H9 (cell line): ENCODE measurements at regions not wholly inside any gene's neighbourhood (a gene's known extent, or its start where the extent isn't known, plus 50 kb on each side); places are given as distances from the start of the nearest gene placed in this dataset.

Experiments used
- DNase-seq: peaks from one replicate; pipeline ENCODE4 v3.0.0-alpha.2; 2017
- H2AFZ ChIP-seq: one replicate; pipeline ENCODE4 v1.6.1; 2013; ENCODE audit warnings: mild to moderate bottlenecking, low read length, control low read depth, moderate library complexity
- H2AK5ac ChIP-seq: 2 replicates; pipeline ENCODE4 v1.6.1; 2013; ENCODE audit warnings: low read length, control low read depth, mixed read lengths; ENCODE audit not compliant: insufficient read length
- H2BK120ac ChIP-seq: one replicate; pipeline ENCODE4 v1.6.1; 2013; ENCODE audit warnings: low read depth, mild to moderate bottlenecking, low read length, control low read depth, inconsistent platforms; ENCODE audit not compliant: poor library complexity, severe bottlenecking
- H2BK12ac ChIP-seq: 2 replicates; pipeline ENCODE4 v1.6.1; 2013; ENCODE audit warnings: low read length, control low read depth, mixed read lengths, low read depth; ENCODE audit not compliant: insufficient read length
- H2BK15ac ChIP-seq: 2 replicates; pipeline ENCODE4 v1.6.1; 2013; ENCODE audit warnings: low read depth, low read length, control low read depth
- H2BK20ac ChIP-seq: one replicate; pipeline ENCODE4 v1.6.1; 2013; ENCODE audit warnings: low read depth, mild to moderate bottlenecking, low read length, control low read depth, inconsistent platforms; ENCODE audit not compliant: poor library complexity, severe bottlenecking
- H2BK5ac ChIP-seq: 2 replicates; pipeline ENCODE4 v1.6.1; 2013; ENCODE audit warnings: low read length, control low read depth, mixed read lengths; ENCODE audit not compliant: insufficient read length
- H3K14ac ChIP-seq: 2 replicates; pipeline ENCODE4 v1.6.1; 2013; ENCODE audit warnings: low read length, control low read depth; ENCODE audit not compliant: insufficient read depth
- H3K18ac ChIP-seq: 2 replicates; pipeline ENCODE4 v1.6.1; 2013; ENCODE audit warnings: low read depth, mild to moderate bottlenecking, mixed read lengths, low read length, control low read depth; ENCODE audit not compliant: insufficient read length
- H3K23ac ChIP-seq: 2 replicates; pipeline ENCODE4 v1.6.1; 2013; ENCODE audit warnings: low read length, control low read depth, mixed read lengths, low read depth; ENCODE audit not compliant: insufficient read length
- H3K23me2 ChIP-seq: 2 replicates; pipeline ENCODE4 v1.6.1; 2013; ENCODE audit warnings: low read depth, mild to moderate bottlenecking, mixed read lengths, low read length, control low read depth; ENCODE audit not compliant: insufficient read length, poor library complexity, severe bottlenecking
- H3K27ac ChIP-seq: 2 replicates; pipeline ENCODE4 v1.5.1; 2013; ENCODE audit warnings: low read length, control low read depth, mixed read lengths, low read depth; ENCODE audit not compliant: insufficient read length
- H3K27me3 ChIP-seq: 2 replicates; pipeline ENCODE4 v1.6.1; 2013; ENCODE audit warnings: low read length, control low read depth, inconsistent platforms; ENCODE audit not compliant: insufficient read depth
- H3K4ac ChIP-seq: 2 replicates; pipeline ENCODE4 v1.6.1; 2013; ENCODE audit warnings: low read depth, mild to moderate bottlenecking, control low read depth, inconsistent platforms, low read length, moderate library complexity
- H3K4me1 ChIP-seq: 2 replicates; pipeline ENCODE4 v1.6.1; 2013; ENCODE audit warnings: low read length, control low read depth, inconsistent platforms; ENCODE audit not compliant: insufficient read depth
- H3K4me2 ChIP-seq: 2 replicates; pipeline ENCODE4 v1.6.1; 2013; ENCODE audit warnings: low read length, control low read depth, mixed read lengths; ENCODE audit not compliant: insufficient read length, insufficient read depth
- H3K56ac ChIP-seq: 2 replicates; pipeline ENCODE4 v1.6.1; 2013; ENCODE audit warnings: low read depth, mild to moderate bottlenecking, mixed read lengths, low read length, control low read depth; ENCODE audit not compliant: insufficient read length
- H3K79me1 ChIP-seq: 2 replicates; pipeline ENCODE4 v1.6.1; 2013; ENCODE audit warnings: low read depth, mild to moderate bottlenecking, moderate library complexity, low read length, control low read depth, inconsistent platforms; ENCODE audit not compliant: insufficient read depth, poor library complexity, severe bottlenecking
- H3K79me2 ChIP-seq: 2 replicates; pipeline ENCODE4 v1.6.1; 2013; ENCODE audit warnings: low read length, control low read depth, inconsistent platforms; ENCODE audit not compliant: insufficient read depth
- H3K9ac ChIP-seq: 2 replicates; pipeline ENCODE4 v1.6.1; 2013; ENCODE audit warnings: low read length, control low read depth, mixed read lengths; ENCODE audit not compliant: insufficient read length; ENCODE audit errors: extremely low read depth
- H3K9me3 ChIP-seq: one replicate; pipeline ENCODE4 v1.6.1; 2013; ENCODE audit warnings: low read depth, low read length, inconsistent platforms; ENCODE audit not compliant: control insufficient read depth
- H3T11ph ChIP-seq: one replicate; pipeline ENCODE4 v1.6.1; 2013; ENCODE audit warnings: mild to moderate bottlenecking, low read length, control low read depth, inconsistent platforms
- H4K20me1 ChIP-seq: one replicate; pipeline ENCODE4 v1.6.1; 2013; ENCODE audit not compliant: control insufficient read depth, insufficient read length, insufficient read depth
- H4K5ac ChIP-seq: 2 replicates; pipeline ENCODE4 v1.6.1; 2013; ENCODE audit warnings: low read depth, mild to moderate bottlenecking, mixed read lengths, low read length, control low read depth; ENCODE audit not compliant: insufficient read length
- H4K8ac ChIP-seq: replicated peaks from 2 replicates; pipeline ENCODE4 v1.6.1; 2013; ENCODE audit warnings: low read length, control low read depth, mixed read lengths, low read depth; ENCODE audit not compliant: insufficient read length
- H4K91ac ChIP-seq: 2 replicates; pipeline ENCODE4 v1.6.1; 2013; ENCODE audit warnings: low read depth, mild to moderate bottlenecking, moderate library complexity, mixed read lengths, low read length, control low read depth; ENCODE audit not compliant: insufficient read length
- H3K27ac Mint-ChIP-seq, 3 experiments: 2 replicates in 2 of 3; 3 replicates in 1 of 3; pipeline ENCODE4 v1.8.0; 2020 to 2021; ENCODE audit warnings: mixed read lengths in 3 of 3, mild to moderate bottlenecking in 1 of 3, moderate library complexity in 1 of 3
- H3K27me3 Mint-ChIP-seq: 2 replicates; pipeline ENCODE4 v1.8.0; 2021; ENCODE audit warnings: low read depth, mild to moderate bottlenecking, moderate library complexity, mixed read lengths
- H3K36me3 Mint-ChIP-seq, 3 experiments: 2 replicates in 2 of 3; 3 replicates in 1 of 3; pipeline ENCODE4 v1.8.0; 2020 to 2021; ENCODE audit warnings: low read depth in 3 of 3, mixed read lengths in 3 of 3; ENCODE audit not compliant: insufficient read depth in 1 of 3
- H3K4me1 Mint-ChIP-seq, 2 experiments: 2 replicates each; pipeline ENCODE4 v1.8.0; 2020; ENCODE audit warnings: mixed read lengths in 2 of 2
- H3K4me3 Mint-ChIP-seq, 2 experiments: 2 replicates in 1 of 2; 3 replicates in 1 of 2; pipeline ENCODE4 v1.8.0; 2020 to 2021; ENCODE audit warnings: mild to moderate bottlenecking in 2 of 2, mixed read lengths in 2 of 2, moderate library complexity in 1 of 2
- H3K9me3 Mint-ChIP-seq, 2 experiments: 2 replicates in 1 of 2; 3 replicates in 1 of 2; pipeline ENCODE4 v1.8.0; 2020; ENCODE audit warnings: mild to moderate bottlenecking in 2 of 2, mixed read lengths in 2 of 2, moderate library complexity in 1 of 2
- CTCF ChIP-seq: fragments of 200-600 bp; sonication (generic); conservative IDR thresholded peaks from 3 replicates; pipeline ENCODE4 v1.8.0; 2021; ENCODE audit warnings: antibody characterized with exemption, mild to moderate bottlenecking
- WGBS: extraction: QIAGEN DNeasy Blood & Tissue Kit; methylation state at CpG from one replicate; pipeline ENCODE4 v1.1.7; 2013; ENCODE audit warnings: missing lambda C conversion rate, low lambda C conversion rate, mixed read lengths; ENCODE audit not compliant: insufficient read length; ENCODE audit errors: extremely low coverage; 5-methylcytosine and 5-hydroxymethylcytosine counted together

DNA sequence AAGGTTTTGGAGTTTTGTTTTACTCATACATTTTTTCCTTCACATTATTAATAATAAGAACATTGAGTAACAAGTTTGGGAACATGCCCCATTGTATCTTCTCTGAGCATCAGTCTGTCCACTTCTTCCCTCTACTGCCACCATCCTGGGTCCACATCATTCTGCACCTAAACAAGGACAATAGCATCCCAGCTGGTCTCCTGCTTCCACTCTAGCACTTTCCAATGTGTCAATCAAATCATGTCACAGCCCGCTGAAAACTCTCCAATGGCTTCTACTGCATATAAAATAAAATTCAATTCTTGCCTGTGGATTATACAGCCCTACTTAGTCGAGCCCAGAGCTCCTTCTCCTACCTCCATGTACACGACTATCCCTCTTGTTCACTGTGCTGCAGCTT lies 66.8 kb upstream of the RBPJ start:
- H3K9ac ChIP-seq: no peak overlapping the region

More for the DNA sequence above, 66.8 kb upstream of the RBPJ start:
- H3K79me1 ChIP-seq: no peaks in the 10 kb centered on the region
- no peak overlapping the region for H2BK20ac ChIP-seq
- no peak overlapping the region for H2AK5ac ChIP-seq
- no peaks in the 10 kb centered on the region for H4K20me1 ChIP-seq
- no peak overlapping the region for H3K27ac Mint-ChIP-seq
- no peak overlapping the region for H3K23ac ChIP-seq
- no peak overlapping the region for H2BK5ac ChIP-seq
- no peak for DNase-seq
- no peak overlapping the region for H3K4me2 ChIP-seq
- H3K36me3 Mint-ChIP-seq: no peaks in the 10 kb centered on the region
- H2BK12ac ChIP-seq: no peak overlapping the region
- H3T11ph ChIP-seq: no peak overlapping the region
- TF ChIP-seq CTCF: no peak
- H3K18ac ChIP-seq: no peak overlapping the region
- H3K9me3 ChIP-seq: no peaks in the 10 kb centered on the region
- no peak overlapping the region for H2BK15ac ChIP-seq
- no peak overlapping the region for H3K14ac ChIP-seq
- H4K8ac ChIP-seq: no peak overlapping the region
- no peak overlapping the region for H4K91ac ChIP-seq
- no peak overlapping the region for H3K27ac ChIP-seq
- H3K56ac ChIP-seq: no peak overlapping the region
- H3K4ac ChIP-seq: no peak overlapping the region
- H3K4me1 ChIP-seq: no peaks in the 10 kb centered on the region
- no peak overlapping the region for H2BK120ac ChIP-seq
- no peak overlapping the region for H4K5ac ChIP-seq
- H3K4me1 Mint-ChIP-seq: 0 out of 4 replicates have a peak, but pooled peaks cover 0 to 3% of the 10 kb centered on the region in 2 experiments
- H3K79me2 ChIP-seq: no peaks in the 10 kb centered on the region
- no peak overlapping the region for H2AFZ ChIP-seq
- no peaks in the 10 kb centered on the region for H3K27me3 Mint-ChIP-seq
- H3K23me2 ChIP-seq: no peaks in the 10 kb centered on the region
- WGBS: no CpG with 5 or more reads among the region's 3 CpGs
- no peaks in the 10 kb centered on the region for H3K27me3 ChIP-seq
- no peaks in the 10 kb centered on the region; a peak in 2 of 5 replicates for H3K9me3 Mint-ChIP-seq
- H3K4me3 Mint-ChIP-seq: no peak overlapping the region
